ENCODE measurements at regions not wholly inside any gene's neighbourhood (a gene's known extent, or its start where the extent isn't known, plus 50 kb on each side); places are given as distances from the start of the nearest gene placed in this dataset.

DNA sequence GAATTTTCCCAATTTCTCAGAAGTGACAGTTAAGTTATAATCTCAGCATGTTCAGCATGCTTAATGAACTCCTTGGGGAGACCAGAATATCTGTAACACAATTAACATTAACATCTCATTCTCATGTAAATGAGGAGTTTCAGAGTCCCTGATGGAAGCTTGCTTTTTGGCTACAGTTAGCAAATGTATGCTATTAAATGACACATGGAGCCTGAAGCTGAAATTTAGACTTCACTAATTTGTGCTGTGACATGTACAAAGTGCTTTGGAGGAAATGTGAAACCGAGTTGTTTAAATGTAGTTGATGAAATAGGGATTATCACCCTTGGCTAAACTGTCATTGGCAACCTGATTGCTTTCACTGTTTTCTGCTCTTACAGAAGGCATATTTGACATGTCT lies 2265.1 kb upstream of the PCDH20 start:
- H3K4me3 ChIP-seq (ENCODE audit: low read depth, low read length), result no peak overlapping the region
- no peaks in the 10 kb centered on the region for H3K36me3 ChIP-seq (ENCODE audit: insufficient read depth)
- H3K27ac ChIP-seq (ENCODE audit: low read depth), result no peak overlapping the region
- no peaks in the 10 kb centered on the region for H3K4me1 ChIP-seq (ENCODE audit: insufficient read depth)
- no peak for DNase-seq (ENCODE audit: extremely low spot score)
- 26% methylated on average over 1 of the region's 1 CpG for WGBS

DNA sequence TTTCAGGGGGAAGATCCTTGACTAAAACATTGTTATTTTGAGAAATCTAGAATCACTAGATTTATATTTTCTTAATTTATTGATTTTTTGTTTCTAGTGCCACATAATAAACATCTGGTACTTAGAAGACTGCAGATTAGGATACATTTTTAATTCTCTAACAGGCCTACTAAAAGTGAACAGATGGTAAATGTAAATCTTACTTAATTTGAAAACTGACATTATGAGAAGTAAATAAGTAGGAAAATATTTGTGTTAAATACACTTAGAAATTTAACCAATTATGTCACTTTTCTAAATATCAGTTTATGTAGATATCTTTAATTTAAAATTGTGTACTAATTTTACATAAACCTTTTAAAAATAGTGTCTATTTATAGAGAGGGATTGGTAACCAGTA lies 2255.6 kb upstream of the PCDH20 start:
- DNase-seq (ENCODE audit: extremely low spot score), result no peak
- Histone ChIP-seq H3K4me1 (ENCODE audit: insufficient read depth) (no peaks in the 10 kb centered on the region), H3K36me3 (ENCODE audit: insufficient read depth) (no peaks in the 10 kb centered on the region)

DNA sequence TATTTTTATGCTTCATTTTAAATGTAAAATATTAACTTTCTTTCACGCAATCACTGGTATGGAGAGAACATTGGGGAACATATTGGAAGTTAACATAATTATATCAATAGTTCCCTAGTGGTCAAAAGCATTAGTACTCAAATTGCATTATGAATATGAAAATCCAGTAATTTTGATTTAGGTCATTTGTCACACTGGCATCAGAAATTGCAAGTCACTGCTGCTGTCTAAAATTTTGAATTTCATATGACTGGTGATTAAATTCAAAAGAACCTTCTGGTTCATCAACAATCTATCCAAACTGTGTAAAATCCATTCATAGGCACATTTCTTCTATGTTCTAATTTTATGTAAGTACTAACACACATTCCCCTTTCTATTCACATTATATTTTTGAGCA lies 2235.7 kb upstream of the PCDH20 start:
- DNase-seq (ENCODE audit: extremely low spot score), result no peak
- Histone ChIP-seq H3K4me1 (ENCODE audit: insufficient read depth) (no peaks in the 10 kb centered on the region), H3K36me3 (ENCODE audit: insufficient read depth) (no peaks in the 10 kb centered on the region), H3K27ac (ENCODE audit: low read depth) (no peak overlapping the region), H3K4me3 (ENCODE audit: low read depth, low read length) (no peak overlapping the region)
- WGBS, result 99% methylated on average over 1 of the region's 1 CpG

More for the DNA sequence above, 2255.6 kb upstream of the PCDH20 start:
- Histone ChIP-seq H3K4me3 (ENCODE audit: low read depth, low read length) (no peak overlapping the region), H3K27ac (ENCODE audit: low read depth) (no peak overlapping the region)

DNA sequence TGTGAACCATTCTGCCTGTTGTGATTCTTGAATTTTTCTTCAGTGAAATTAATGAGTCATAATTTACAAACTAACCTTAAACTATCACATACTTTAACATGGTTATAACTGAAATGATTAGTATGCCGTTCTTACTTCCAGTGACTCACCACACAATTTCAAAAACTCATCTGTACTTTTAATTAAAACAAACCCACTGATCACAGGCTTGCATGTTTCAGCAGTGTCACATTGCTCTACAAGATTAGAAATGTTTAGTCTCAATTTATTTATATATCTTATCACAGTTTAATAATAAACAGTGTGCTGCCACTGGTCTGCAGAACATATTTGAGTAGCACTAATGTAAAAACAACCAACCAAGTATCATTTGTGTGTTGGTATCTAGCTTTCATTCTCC lies 2227.9 kb upstream of the PCDH20 start:
- H3K36me3 ChIP-seq (ENCODE audit: insufficient read depth), result no peaks in the 10 kb centered on the region
- WGBS, result 66% methylated on average over 1 of the region's 1 CpG
- no peak for DNase-seq (ENCODE audit: extremely low spot score)
- no peak overlapping the region for H3K27ac ChIP-seq (ENCODE audit: low read depth)
- H3K4me3 ChIP-seq (ENCODE audit: low read depth, low read length), result no peak overlapping the region
- H3K4me1 ChIP-seq (ENCODE audit: insufficient read depth), result no peaks in the 10 kb centered on the region

DNA sequence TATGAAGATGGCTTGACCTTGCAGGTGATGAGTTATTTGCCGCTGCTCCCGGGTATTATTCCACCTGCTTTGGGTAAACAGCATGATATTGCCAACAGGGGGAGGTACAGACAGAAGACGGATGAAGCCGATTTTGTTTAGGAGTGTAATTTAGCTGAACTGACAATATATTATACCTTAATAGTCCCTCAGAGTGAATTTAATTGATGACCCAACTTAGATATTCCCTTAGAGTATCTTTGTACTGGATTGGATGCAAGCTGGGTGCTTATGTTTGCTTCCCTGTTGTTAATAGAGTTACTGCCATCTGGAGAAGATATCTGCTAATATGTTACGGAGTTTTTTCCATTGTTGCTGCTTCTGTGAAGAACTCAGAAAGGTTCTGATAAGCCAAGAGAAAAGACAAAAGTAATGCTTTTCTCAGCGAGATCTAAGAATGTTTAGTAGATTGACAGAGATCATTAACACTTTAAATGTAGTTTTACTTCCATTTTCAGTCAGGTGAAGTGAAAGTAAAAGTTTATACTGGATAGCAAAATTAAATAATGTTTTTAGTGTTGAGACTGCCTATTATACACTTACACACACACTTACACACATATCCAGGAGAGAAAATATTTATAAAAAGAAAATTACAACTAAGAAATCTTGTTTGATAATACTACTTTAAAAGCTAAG lies 2220.8 kb upstream of the PCDH20 start:
- H3K36me3 ChIP-seq (ENCODE audit: insufficient read depth), result no peaks in the 10 kb centered on the region
- H3K4me3 ChIP-seq (ENCODE audit: low read depth, low read length), result no peak overlapping the region
- no peaks in the 10 kb centered on the region for H3K4me1 ChIP-seq (ENCODE audit: insufficient read depth)
- no peak overlapping the region for H3K27ac ChIP-seq (ENCODE audit: low read depth)
- no peak for DNase-seq (ENCODE audit: extremely low spot score)
- 61% methylated on average over 6 of the region's 6 CpGs for WGBS

DNA sequence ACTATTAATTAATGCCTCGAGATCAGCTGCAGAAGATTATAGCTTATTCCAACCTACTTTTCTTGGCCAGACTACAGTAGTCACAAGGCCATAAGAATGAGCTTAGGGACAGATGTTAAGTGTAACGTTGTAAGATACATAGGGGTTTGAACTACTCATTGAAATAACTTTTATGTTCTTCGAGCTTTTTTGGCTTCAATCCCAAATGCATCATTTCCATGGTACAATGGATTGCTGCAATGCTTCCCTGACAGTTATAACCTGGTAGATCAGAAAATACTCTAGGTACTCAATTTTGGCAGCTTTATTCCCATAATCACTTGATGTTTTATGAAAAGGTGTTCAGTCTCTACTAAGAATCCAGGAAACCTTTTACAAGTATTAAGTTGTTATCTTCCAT lies 2216.7 kb upstream of the PCDH20 start:
- Histone ChIP-seq H3K36me3 (ENCODE audit: insufficient read depth) (no peaks in the 10 kb centered on the region), H3K4me1 (ENCODE audit: insufficient read depth) (no peaks in the 10 kb centered on the region), H3K27ac (ENCODE audit: low read depth) (no peak overlapping the region), H3K4me3 (ENCODE audit: low read depth, low read length) (no peak overlapping the region)
- WGBS, result 53% methylated on average over 3 of the region's 3 CpGs
- no peak for DNase-seq (ENCODE audit: extremely low spot score)

DNA sequence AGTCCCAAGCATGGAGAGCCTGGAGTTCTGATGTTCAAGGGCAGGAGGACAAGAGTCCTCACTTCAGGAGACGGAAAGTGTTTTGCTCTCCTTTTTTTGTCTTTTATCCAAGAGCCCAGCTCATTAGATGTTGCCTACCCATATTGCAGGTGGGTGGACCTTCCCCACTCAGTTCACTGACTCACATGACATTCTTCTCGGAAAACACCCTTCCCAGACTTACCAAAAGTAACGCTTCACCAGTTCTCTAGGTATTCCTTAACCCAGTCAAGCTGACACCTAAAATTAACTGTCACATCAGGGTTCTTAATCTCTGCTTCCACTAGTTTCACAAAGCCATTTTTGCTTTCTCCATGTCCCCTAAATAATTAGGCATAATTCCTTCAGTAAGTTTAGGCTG lies 2215.4 kb upstream of the PCDH20 start:
- 92% methylated on average over 3 of the region's 3 CpGs for WGBS
- Histone ChIP-seq H3K4me1 (ENCODE audit: insufficient read depth) (no peaks in the 10 kb centered on the region), H3K4me3 (ENCODE audit: low read depth, low read length) (no peak overlapping the region), H3K36me3 (ENCODE audit: insufficient read depth) (no peaks in the 10 kb centered on the region), H3K27ac (ENCODE audit: low read depth) (no peak overlapping the region)
- no peak for DNase-seq (ENCODE audit: extremely low spot score)

DNA sequence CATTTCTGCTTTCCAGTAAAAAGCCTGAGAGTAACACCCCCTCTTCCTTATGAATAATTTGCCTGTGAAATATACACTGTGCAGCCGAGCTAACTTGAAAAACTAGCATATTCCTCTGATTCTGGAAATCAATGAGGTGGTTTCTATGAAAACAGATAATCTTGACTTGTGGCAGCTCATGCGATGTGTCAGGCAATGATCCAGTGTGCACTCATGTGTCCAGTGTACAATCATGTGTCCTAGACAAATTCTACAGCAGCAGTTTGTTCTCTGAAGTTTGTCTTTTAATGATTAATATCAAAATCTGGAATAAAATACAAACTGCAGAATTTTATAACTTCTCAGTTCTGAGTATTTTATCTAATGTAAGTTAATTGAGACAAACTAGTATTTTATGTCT lies 2213.9 kb upstream of the PCDH20 start:
- WGBS, result 82% methylated on average over 2 of the region's 2 CpGs
- Histone ChIP-seq H3K4me1 (ENCODE audit: insufficient read depth) (no peaks in the 10 kb centered on the region), H3K4me3 (ENCODE audit: low read depth, low read length) (no peak overlapping the region), H3K36me3 (ENCODE audit: insufficient read depth) (no peaks in the 10 kb centered on the region), H3K27ac (ENCODE audit: low read depth) (no peak overlapping the region)
- no peak for DNase-seq (ENCODE audit: extremely low spot score)

DNA sequence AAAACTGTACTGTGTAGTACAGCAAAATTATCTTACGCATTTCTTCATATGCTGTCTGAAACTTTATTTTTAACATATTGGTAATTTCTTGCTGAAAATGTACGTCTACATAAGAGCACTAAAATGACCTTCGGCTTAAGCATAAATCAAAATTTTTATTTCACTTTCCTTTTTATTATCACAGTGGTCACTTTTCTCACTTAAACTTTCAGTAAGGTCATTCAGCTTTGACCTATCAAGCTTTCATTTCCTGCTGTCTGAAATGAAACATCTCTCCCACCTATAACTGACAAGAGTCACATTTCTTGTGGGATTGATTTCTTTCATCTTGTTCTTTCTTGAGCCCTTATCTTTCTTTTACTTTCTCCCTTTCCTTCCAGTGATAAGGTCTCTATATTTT lies 2212.7 kb upstream of the PCDH20 start:
- no peaks in the 10 kb centered on the region for H3K4me1 ChIP-seq (ENCODE audit: insufficient read depth)
- 76% methylated on average over 3 of the region's 3 CpGs for WGBS
- H3K27ac ChIP-seq (ENCODE audit: low read depth), result no peak overlapping the region
- no peak for DNase-seq (ENCODE audit: extremely low spot score)
- H3K4me3 ChIP-seq (ENCODE audit: low read depth, low read length), result no peak overlapping the region
- no peaks in the 10 kb centered on the region for H3K36me3 ChIP-seq (ENCODE audit: insufficient read depth)

DNA sequence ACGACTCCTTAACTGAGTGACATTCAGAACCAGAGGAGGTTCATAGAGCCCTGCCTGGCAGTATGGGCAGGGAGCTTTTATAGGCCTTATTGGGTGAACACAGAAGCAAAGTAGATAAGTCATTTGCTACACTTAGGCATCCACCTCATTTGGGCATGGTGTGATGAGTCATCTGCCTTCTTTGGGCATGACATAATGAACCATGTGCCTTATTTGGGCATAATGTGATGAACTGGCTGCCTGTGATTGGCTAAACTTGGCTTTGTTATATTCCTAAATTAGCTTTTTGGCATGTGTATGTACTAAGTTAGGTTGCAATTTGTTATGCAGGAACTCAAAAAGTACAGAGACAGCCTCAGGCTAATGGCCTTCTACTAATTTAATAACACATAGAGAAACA lies 2210.2 kb upstream of the PCDH20 start:
- WGBS, result 83% methylated on average over 1 of the region's 1 CpG
- H3K27ac ChIP-seq (ENCODE audit: low read depth), result no peak overlapping the region
- no peak overlapping the region for H3K4me3 ChIP-seq (ENCODE audit: low read depth, low read length)
- no peak for DNase-seq (ENCODE audit: extremely low spot score)
- H3K4me1 ChIP-seq (ENCODE audit: insufficient read depth), result no peaks in the 10 kb centered on the region
- no peaks in the 10 kb centered on the region for H3K36me3 ChIP-seq (ENCODE audit: insufficient read depth)

DNA sequence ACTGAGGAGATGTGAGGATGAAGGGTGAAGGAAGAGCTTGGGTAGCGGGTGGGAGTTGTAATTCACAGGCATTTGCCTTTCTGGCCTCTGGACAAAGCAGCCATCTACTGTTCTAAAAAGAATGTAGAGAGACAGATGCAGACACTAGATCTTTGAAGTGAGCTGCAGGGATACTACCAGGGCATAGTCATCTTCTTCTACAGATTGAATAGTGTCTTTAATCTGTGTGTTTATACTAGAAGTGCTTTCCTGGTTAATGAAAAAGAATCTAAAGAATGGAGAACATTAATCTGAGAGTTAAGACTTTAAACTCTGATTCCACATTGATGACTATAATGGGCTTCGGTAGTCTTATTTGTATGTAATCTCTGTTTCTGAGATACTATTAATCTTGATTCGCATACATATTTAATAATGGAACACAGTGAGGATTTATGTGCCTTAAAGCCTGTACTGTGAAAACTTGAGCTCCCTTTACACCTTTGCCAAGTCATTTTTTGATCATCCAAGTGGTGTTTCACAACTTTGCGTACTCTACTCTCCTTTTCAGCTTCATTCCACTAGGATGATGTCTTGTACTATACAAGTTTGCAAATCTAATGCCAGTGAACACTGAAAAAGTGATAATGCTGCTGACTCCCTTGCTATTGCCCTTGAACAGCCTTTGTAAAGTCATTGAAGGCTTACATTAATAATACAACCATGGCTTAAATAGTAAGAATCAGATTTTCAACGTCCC lies 2199.4 kb upstream of the PCDH20 start:
- DNase-seq (ENCODE audit: extremely low spot score), result no peak
- Histone ChIP-seq H3K4me3 (ENCODE audit: low read depth, low read length) (no peak overlapping the region), H3K36me3 (ENCODE audit: insufficient read depth) (no peaks in the 10 kb centered on the region), H3K27ac (ENCODE audit: low read depth) (no peak overlapping the region), H3K4me1 (ENCODE audit: insufficient read depth) (no peaks in the 10 kb centered on the region)
- 60% methylated on average over 5 of the region's 5 CpGs for WGBS

DNA sequence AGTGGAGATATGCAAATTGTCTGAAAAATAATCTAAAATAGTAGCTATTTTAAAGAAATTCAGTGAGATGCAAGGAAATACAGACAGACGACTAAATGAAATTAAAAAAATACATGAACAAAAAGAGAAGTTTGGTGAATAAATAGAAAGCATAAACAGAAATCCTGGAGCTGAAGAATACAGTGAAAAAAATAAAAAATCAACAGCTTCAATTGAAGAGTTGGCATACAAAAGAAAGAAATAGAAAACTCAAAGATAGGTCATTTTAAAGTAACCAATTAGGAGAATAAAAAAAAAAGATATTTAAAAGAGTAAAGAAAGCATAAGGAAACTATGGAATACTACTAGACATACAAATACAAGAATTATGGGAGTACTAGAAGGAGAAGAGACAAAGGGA lies 2191.5 kb upstream of the PCDH20 start:
- Histone ChIP-seq H3K4me1 (ENCODE audit: insufficient read depth) (no peaks in the 10 kb centered on the region), H3K4me3 (ENCODE audit: low read depth, low read length) (no peak overlapping the region), H3K36me3 (ENCODE audit: insufficient read depth) (no peaks in the 10 kb centered on the region), H3K27ac (ENCODE audit: low read depth) (no peak overlapping the region)
- DNase-seq (ENCODE audit: extremely low spot score), result no peak
- WGBS, result 91% methylated on average over 1 of the region's 1 CpG

DNA sequence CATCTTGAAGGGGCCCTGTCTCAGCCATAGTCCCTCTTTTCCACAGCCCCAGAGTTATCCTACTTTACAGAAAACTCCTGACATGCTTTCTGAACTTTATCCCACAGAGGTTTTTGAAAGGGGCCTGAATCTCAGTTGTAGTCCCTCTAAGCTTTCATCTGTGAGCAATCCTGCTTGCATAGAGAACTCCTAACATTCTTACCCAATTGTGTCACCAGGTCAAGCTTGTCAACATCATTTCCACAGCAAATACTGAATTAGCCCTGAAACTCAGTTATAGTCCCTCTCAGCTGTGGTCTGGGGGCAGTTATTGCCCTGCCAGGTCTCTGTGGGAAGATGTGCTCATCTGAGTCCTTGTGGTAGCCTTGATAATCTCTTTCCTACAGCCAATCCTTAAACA lies 2190.3 kb upstream of the PCDH20 start:
- no peaks in the 10 kb centered on the region for H3K36me3 ChIP-seq (ENCODE audit: insufficient read depth)
- H3K4me1 ChIP-seq (ENCODE audit: insufficient read depth), result no peaks in the 10 kb centered on the region
- DNase-seq (ENCODE audit: extremely low spot score), result no peak
- no peak overlapping the region for H3K27ac ChIP-seq (ENCODE audit: low read depth)
- H3K4me3 ChIP-seq (ENCODE audit: low read depth, low read length), result no peak overlapping the region

DNA sequence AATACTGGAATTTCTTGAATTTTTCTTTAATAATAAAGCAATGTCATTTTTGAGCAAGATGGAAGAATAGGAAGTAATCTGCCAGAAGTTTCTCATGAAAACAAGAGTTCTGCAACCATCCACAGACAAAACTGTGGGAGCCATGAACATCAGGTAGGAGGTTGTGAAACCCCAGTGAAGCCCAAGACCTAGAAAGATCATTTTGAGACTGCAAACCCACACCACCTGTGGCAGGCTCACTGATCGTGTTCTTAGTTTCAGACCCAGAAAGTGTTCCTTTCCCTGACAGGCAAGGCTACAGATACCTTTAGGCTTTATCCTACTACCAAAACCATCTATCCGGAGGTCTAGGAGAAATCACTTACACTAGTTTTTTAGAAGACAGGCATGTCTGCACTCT lies 2189.8 kb upstream of the PCDH20 start:
- H3K4me1 ChIP-seq (ENCODE audit: insufficient read depth), result no peaks in the 10 kb centered on the region
- WGBS, result 95% methylated on average over 2 of the region's 2 CpGs
- no peak overlapping the region for H3K27ac ChIP-seq (ENCODE audit: low read depth)
- no peak overlapping the region for H3K4me3 ChIP-seq (ENCODE audit: low read depth, low read length)
- DNase-seq (ENCODE audit: extremely low spot score), result no peak
- no peaks in the 10 kb centered on the region for H3K36me3 ChIP-seq (ENCODE audit: insufficient read depth)
